ENCODE measurements at regions not wholly inside any gene's neighbourhood (a gene's known extent, or its start where the extent isn't known, plus 50 kb on each side); places are given as distances from the start of the nearest gene placed in this dataset.
"Not testable (repeated sequence)": the region's sequence is repeated elsewhere in the genome, so short reads cannot be mapped to it uniquely, and the experiment has no call there.

- DNase-seq, result no peak
These were observed 484.2 kb downstream of the ZNF536 start for GRCh38 chr19:30856376-30856775.

DNA sequence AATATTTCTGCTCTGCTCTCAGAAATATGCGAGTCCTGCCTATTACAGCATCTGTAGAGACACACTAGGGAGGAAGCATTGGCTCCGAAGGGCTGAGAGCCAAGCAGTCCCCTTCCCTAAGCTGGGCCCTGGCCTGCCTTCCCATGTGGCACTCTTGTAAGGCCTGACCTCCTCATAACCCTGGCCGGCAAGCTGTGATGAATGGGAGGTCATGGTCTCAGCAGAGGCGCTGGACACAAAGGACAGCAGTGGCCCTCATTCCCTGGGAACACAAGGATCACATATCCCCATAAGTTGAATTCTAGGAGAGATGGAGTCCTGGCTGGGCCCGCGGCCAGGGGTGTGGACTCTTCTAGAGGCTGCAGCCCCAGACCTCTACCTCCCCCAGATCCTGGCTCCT is 483.3 kb downstream of the ZNF536 start:
- no peak for DNase-seq

DNA sequence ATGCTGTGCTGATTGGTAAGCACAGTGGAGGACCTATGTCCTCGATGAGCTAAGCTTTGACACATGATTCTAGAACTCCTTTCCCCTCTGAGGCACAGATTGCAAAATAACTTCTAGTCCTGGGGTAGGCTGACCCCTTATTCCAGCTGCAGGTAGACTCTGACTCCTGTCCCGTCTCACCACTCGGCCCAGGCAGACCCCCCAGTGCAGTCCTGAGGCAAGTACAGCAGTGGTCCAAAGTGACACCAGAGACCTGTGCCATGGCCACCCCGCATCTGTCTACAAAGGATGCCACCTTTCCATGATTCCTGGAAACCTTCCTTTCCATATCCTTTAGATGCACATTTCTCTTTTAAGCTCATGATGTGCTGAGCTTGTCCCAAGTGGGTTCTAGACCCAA is 482.5 kb downstream of the ZNF536 start:
- no peak for DNase-seq

- DNase-seq, result no peak
These were observed 482.0 kb downstream of the ZNF536 start for GRCh38 chr19:30854207-30854606.

- DNase-seq, result no peak
These were observed 480.9 kb downstream of the ZNF536 start for GRCh38 chr19:30853036-30853435.

- DNase-seq, result no peak
These were observed 480.0 kb downstream of the ZNF536 start for GRCh38 chr19:30852168-30852567.

GRCh38 chr19:30851646-30852045 is 479.5 kb downstream of the ZNF536 start:
- no peak for DNase-seq

- no peak for DNase-seq
These were observed 476.6 kb downstream of the ZNF536 start for GRCh38 chr19:30848636-30849425.

GRCh38 chr19:30846102-30846501 is 473.9 kb downstream of the ZNF536 start:
- DNase-seq, result no peak

DNA sequence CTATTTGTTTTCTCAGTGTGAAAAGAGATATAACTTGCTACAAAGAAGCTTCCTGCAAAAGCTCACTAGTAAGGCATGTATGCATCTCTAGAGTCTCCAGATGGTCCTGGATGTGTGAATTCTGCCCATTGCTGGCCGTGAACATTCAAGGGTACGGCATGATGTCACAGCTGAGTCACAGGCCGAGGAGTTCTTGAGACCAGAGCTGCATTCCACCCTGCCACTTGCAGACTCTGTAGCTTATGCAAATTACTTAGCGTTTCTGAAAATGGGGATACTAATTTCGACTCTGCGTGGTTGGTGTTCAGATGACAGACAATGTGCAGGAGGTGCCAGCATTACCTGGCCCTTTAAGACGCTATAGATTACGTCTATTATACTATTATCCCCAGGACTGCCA is 470.7 kb downstream of the ZNF536 start:
- DNase-seq, result no peak

GRCh38 chr19:30841934-30842333 is 469.8 kb downstream of the ZNF536 start:
- no peak for DNase-seq

DNA sequence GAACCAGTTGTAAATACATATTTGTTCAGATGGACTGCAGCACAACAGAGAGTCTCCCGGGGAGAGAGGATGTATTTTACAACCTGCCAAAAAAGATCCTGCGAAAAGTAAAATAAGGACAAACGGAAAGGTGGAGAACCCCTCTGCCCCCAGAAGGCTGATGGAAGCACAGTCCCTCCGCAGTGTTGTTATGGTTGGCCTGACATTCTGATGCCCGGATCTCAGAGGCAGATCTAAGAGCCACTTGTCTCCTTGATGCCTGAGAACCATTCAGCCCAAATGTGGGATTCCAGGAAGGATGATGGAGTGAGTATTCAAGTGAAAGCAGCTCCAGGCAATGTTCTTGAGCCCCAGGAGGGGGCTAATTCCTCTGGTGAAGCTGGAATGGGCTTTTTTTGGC is 458.7 kb downstream of the ZNF536 start:
- DNase-seq, result no peak

GRCh38 chr19:30825505-30825904 is 453.3 kb downstream of the ZNF536 start:
- not testable (repeated sequence) for DNase-seq

- no peak for DNase-seq
These were observed 452.6 kb downstream of the ZNF536 start for GRCh38 chr19:30824809-30825208.

GRCh38 chr19:30817965-30818567 is 445.9 kb downstream of the ZNF536 start:
- no peak for DNase-seq

- DNase-seq, result no peak
These were observed 445.0 kb downstream of the ZNF536 start for GRCh38 chr19:30817197-30817596.

DNA sequence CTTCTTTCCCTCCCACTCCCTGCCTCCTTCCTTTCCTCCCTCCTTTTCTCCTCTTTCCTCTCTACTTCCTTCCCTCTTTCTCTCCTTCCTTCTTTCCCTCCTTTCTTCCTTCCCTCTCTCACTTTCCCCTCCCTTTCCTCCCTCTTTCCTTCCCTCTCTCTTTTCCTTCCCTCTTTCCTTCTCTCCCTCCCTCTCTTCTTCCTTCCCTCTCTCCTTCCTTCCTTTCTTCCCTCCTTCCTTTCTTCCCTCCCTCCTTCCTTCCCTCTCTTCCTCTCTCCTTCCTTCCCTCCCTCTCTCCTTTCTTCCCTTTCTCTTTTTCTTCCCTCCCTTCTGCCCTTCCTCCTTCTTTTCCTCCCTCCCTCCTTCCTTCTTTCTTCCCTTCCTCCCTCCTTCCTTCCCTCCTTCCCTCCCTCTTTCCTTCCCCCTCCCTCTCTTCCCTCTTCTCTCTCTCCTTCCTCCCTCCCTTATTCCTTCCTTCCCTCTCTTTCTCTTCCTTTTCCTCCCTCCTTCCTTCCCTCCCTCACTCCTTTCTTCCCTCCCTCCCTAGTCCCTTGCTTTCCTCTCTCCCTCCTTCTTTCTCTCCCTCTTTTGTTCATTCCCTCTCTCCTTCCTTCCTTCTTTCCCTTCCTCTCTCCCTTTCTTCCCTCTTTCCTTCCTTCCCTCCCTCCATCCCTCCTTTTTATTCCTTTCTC is 443.9 kb downstream of the ZNF536 start:
- no peak for DNase-seq

- DNase-seq, result no peak
These were observed 440.0 kb downstream of the ZNF536 start for GRCh38 chr19:30812099-30812678.

DNA sequence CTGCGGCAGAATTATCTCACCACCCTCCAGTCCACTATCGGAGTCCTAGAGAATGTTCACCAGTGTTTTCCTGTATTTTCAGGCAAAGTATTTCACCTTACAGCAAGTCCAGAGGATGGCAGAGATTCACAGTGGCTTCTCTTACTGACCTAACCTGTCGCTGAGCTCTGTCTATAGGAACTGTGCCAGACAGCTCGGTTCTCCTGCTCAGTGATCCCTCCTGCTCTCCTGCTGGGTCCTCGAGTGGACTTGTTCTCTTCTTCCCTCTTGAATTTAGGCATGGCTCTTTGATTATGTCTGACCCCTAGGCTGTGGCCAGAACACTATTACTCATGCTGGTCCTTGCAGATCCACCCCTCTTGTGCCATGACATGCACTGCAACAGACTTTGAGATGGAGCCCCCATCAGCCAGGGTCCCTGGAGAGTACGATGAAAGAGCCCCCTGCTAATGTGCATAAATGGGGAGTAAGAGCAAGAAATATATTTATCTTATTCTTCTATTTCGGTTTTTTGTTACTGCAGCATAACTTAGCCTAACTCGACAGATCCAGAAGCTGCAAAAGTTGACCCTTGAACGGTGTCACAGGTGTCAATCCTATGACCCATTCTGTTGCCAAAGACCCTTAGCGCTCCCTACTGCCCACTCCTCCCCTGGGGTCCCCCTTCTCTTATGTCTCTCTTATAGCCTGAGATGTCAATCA is 439.4 kb downstream of the ZNF536 start:
- no peak for DNase-seq

- no peak for DNase-seq
These were observed 438.5 kb downstream of the ZNF536 start for GRCh38 chr19:30810726-30811125.

GRCh38 chr19:30807278-30807677 is 435.1 kb downstream of the ZNF536 start:
- DNase-seq, result no peak

DNA sequence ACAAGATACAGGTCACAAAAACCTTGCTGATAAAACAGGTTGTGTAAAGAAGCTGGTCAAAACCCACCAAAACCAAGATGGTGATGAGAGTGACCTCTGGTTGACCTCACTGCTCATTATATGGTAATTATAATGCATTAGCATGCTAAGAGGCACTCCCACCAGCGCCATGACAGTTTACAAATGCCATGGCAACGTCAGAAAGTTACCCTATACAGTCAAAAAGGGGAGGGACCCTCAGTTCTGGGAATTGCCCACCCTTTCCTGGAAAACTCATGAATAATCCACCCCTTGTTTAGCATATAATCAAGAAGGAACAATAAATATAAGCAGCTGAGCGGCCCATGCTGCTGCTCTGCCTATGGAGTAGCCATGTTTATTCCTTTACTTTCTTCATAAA is 434.1 kb downstream of the ZNF536 start:
- DNase-seq, result no peak

- DNase-seq, result no peak
These were observed 432.6 kb downstream of the ZNF536 start for GRCh38 chr19:30804751-30805150.

Data from stimulated activated CD4-positive, alpha-beta T cell treated with anti-CD3 and anti-CD28 coated beads, Interleukin-15, amount 100 ng/mL, for 24 hours (primary cell).